ENCODE measurements at regions not wholly inside any gene's neighbourhood (a gene's known extent, or its start where the extent isn't known, plus 50 kb on each side); places are given as distances from the start of the nearest gene placed in this dataset.

GRCh38 chr7:69254643-69255042, 343.6 kb upstream of the AUTS2 start:
- no peaks in the 10 kb centered on the region for H3K36me3 ChIP-seq (replicated peaks; ENCODE audit: low read depth, low read length)
- no peak overlapping the region for H3K4me2 ChIP-seq (ENCODE audit: low read length)
- TF ChIP-seq CTCF (IDR thresholded peaks at IDR 0.05; ENCODE audit: low read depth, low read length), result no peak
- TF ChIP-seq EZH2phosphoT487 (IDR thresholded peaks at IDR 0.05; ENCODE audit: low read depth), result no peak
- no peak overlapping the region for H2AFZ ChIP-seq (ENCODE audit: low read depth, low read length)
- H3K4me3 ChIP-seq (ENCODE audit: low read length), result no peak overlapping the region
- no peaks in the 10 kb centered on the region for H3K4me1 ChIP-seq (ENCODE audit: low read length)
- no peak overlapping the region for H3K27ac ChIP-seq (ENCODE audit: low read length)
- no peaks in the 10 kb centered on the region for H3K9me3 ChIP-seq (ENCODE audit: insufficient read depth, low read length)
- no peaks in the 10 kb centered on the region for H4K20me1 ChIP-seq (ENCODE audit: insufficient read depth, low read length)
- H3K9ac ChIP-seq (ENCODE audit: low read length), result no peak overlapping the region
- no peaks in the 10 kb centered on the region for H3K27me3 ChIP-seq (ENCODE audit: low read depth, low read length)
- no peaks in the 10 kb centered on the region for H3K79me2 ChIP-seq (ENCODE audit: low read length)

GRCh38 chr7:69256634-69257081, 341.6 kb upstream of the AUTS2 start:
- H3K4me1 ChIP-seq (ENCODE audit: low read length), result no peaks in the 10 kb centered on the region
- no peak overlapping the region for H3K4me3 ChIP-seq (ENCODE audit: low read length)
- H3K9ac ChIP-seq (ENCODE audit: low read length), result no peak overlapping the region
- H3K4me2 ChIP-seq (ENCODE audit: low read length), result no peak overlapping the region
- no peaks in the 10 kb centered on the region for H3K27me3 ChIP-seq (ENCODE audit: low read depth, low read length)
- no peaks in the 10 kb centered on the region for H3K36me3 ChIP-seq (replicated peaks; ENCODE audit: low read depth, low read length)
- TF ChIP-seq EZH2phosphoT487 (IDR thresholded peaks at IDR 0.05; ENCODE audit: low read depth), result no peak
- no peak for TF ChIP-seq CTCF (IDR thresholded peaks at IDR 0.05; ENCODE audit: low read depth, low read length)
- no peak overlapping the region for H2AFZ ChIP-seq (ENCODE audit: low read depth, low read length)
- no peaks in the 10 kb centered on the region for H3K79me2 ChIP-seq (ENCODE audit: low read length)
- no peaks in the 10 kb centered on the region for H3K9me3 ChIP-seq (ENCODE audit: insufficient read depth, low read length)
- no peak overlapping the region for H3K27ac ChIP-seq (ENCODE audit: low read length)
- no peaks in the 10 kb centered on the region for H4K20me1 ChIP-seq (ENCODE audit: insufficient read depth, low read length)

- no peaks in the 10 kb centered on the region for H3K79me2 ChIP-seq (ENCODE audit: low read length)
- no peak overlapping the region for H2AFZ ChIP-seq (ENCODE audit: low read depth, low read length)
- H3K27ac ChIP-seq (ENCODE audit: low read length), result no peak overlapping the region
- H4K20me1 ChIP-seq (ENCODE audit: insufficient read depth, low read length), result no peaks in the 10 kb centered on the region
- no peak overlapping the region for H3K9ac ChIP-seq (ENCODE audit: low read length)
- H3K27me3 ChIP-seq (ENCODE audit: low read depth, low read length), result no peaks in the 10 kb centered on the region
- no peak overlapping the region for H3K4me2 ChIP-seq (ENCODE audit: low read length)
- H3K36me3 ChIP-seq (replicated peaks; ENCODE audit: low read depth, low read length), result no peaks in the 10 kb centered on the region
- H3K9me3 ChIP-seq (ENCODE audit: insufficient read depth, low read length), result no peaks in the 10 kb centered on the region
- no peaks in the 10 kb centered on the region for H3K4me1 ChIP-seq (ENCODE audit: low read length)
- TF ChIP-seq EZH2phosphoT487 (IDR thresholded peaks at IDR 0.05; ENCODE audit: low read depth) (no peak), CTCF (IDR thresholded peaks at IDR 0.05; ENCODE audit: low read depth, low read length) (no peak)
- no peak overlapping the region for H3K4me3 ChIP-seq (ENCODE audit: low read length)
These were observed 340.7 kb upstream of the AUTS2 start for GRCh38 chr7:69257592-69257991.

GRCh38 chr7:69259445-69259844, 338.8 kb upstream of the AUTS2 start:
- Histone ChIP-seq H3K9ac (ENCODE audit: low read length) (no peak overlapping the region), H3K9me3 (ENCODE audit: insufficient read depth, low read length) (no peaks in the 10 kb centered on the region), H4K20me1 (ENCODE audit: insufficient read depth, low read length) (no peaks in the 10 kb centered on the region), H3K4me1 (ENCODE audit: low read length) (no peaks in the 10 kb centered on the region), H2AFZ (ENCODE audit: low read depth, low read length) (no peak overlapping the region), H3K27ac (ENCODE audit: low read length) (no peak overlapping the region), H3K4me3 (ENCODE audit: low read length) (no peak overlapping the region), H3K79me2 (ENCODE audit: low read length) (no peaks in the 10 kb centered on the region), H3K36me3 (replicated peaks; ENCODE audit: low read depth, low read length) (no peaks in the 10 kb centered on the region), H3K27me3 (ENCODE audit: low read depth, low read length) (no peaks in the 10 kb centered on the region), H3K4me2 (ENCODE audit: low read length) (no peak overlapping the region)
- no peak for TF ChIP-seq EZH2phosphoT487 (IDR thresholded peaks at IDR 0.05; ENCODE audit: low read depth)
- no peak for TF ChIP-seq CTCF (IDR thresholded peaks at IDR 0.05; ENCODE audit: low read depth, low read length)

Data from OCI-LY3 (cell line).